Mononuclear cell (primary cell): ENCODE measurements at regions not wholly inside any gene's neighbourhood (a gene's known extent, or its start where the extent isn't known, plus 50 kb on each side); places are given as distances from the start of the nearest gene placed in this dataset.

Experiments used
- H3K27me3 ChIP-seq: 2 replicates; pipeline ENCODE4 v1.6.0; 2011; ENCODE audit warnings: low read length, control low read depth; ENCODE audit not compliant: insufficient read depth
- H3K4me1 ChIP-seq: 2 replicates; pipeline ENCODE4 v1.5.1; 2011; ENCODE audit warnings: mild to moderate bottlenecking, low read length, control low read depth; ENCODE audit not compliant: insufficient read depth
- H3K4me3 ChIP-seq: 2 replicates; pipeline ENCODE4 v1.5.1; 2011; ENCODE audit warnings: mild to moderate bottlenecking, low read length, moderate library complexity
- H3K9me3 ChIP-seq: 2 replicates; pipeline ENCODE4 v1.5.1; 2011; ENCODE audit warnings: low read depth, mild to moderate bottlenecking, control low read depth, low read length

DNA sequence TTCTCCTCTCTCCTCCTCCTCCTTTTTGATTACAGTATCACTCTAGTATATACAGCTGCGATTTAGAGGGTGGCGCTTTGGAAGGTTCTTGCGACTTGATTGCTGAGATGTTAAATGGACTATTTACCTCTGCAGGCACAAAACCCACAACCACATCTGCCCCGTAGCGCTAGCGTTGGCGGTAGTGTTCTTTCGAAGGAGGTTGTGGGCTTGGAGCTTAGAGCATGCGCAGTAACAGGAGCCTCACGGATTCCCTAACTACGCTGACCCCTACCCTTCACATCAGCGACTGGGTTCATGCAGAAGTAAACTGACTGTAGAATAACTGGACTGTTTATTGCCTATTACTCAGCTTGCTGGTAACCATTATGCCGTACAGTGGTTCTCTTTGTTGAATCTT is 58.0 kb downstream of the CGGBP1 start:
- H3K4me3 ChIP-seq = no peak overlapping the region
- no peaks in the 10 kb centered on the region for H3K27me3 ChIP-seq
- H3K4me1 ChIP-seq = peaks cover 18% of the 10 kb centered on the region
- H3K9me3 ChIP-seq = no peaks in the 10 kb centered on the region

- H3K4me3 ChIP-seq = no peak overlapping the region
- H3K9me3 ChIP-seq = no peaks in the 10 kb centered on the region
- H3K4me1 ChIP-seq = peaks cover 18% of the 10 kb centered on the region
- H3K27me3 ChIP-seq = no peaks in the 10 kb centered on the region
Measured at GRCh38 chr3:87997966-87998365, 60.8 kb downstream of the CGGBP1 start.

GRCh38 chr3:87997298-87997697 is 61.5 kb downstream of the CGGBP1 start:
- H3K27me3 ChIP-seq = no peaks in the 10 kb centered on the region
- H3K4me3 ChIP-seq = no peak overlapping the region
- H3K9me3 ChIP-seq = no peaks in the 10 kb centered on the region
- peaks cover 18% of the 10 kb centered on the region for H3K4me1 ChIP-seq

- H3K9me3 ChIP-seq = no peaks in the 10 kb centered on the region
- H3K4me3 ChIP-seq = no peak overlapping the region
- no peaks in the 10 kb centered on the region for H3K27me3 ChIP-seq
- peaks cover 18% of the 10 kb centered on the region for H3K4me1 ChIP-seq
Measured at GRCh38 chr3:87996882-87997281, 61.9 kb downstream of the CGGBP1 start.

DNA sequence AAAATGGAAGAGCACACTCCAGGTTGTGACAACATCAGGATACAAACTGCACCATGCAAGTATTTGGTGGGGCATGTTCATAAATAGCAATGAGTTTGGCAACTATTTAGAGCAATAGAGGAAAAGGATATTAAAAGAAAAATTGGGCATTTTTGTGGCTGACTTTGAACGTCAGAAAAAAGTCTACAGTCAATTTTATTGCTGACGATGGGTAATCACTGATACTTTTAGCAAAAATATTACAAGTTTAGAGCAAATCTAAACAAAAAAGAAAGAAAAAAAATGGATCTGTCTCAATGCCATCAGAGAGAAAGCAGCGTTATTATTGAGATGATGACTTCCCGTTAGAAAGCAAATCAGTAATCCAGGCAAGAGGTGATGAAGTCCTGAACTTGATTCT is 65.2 kb downstream of the CGGBP1 start:
- peaks cover 12% of the 10 kb centered on the region for H3K4me1 ChIP-seq
- no peaks in the 10 kb centered on the region for H3K27me3 ChIP-seq
- H3K9me3 ChIP-seq = no peaks in the 10 kb centered on the region
- no peak overlapping the region for H3K4me3 ChIP-seq

GRCh38 chr3:87987952-87988351 is 70.9 kb downstream of the CGGBP1 start:
- no peaks in the 10 kb centered on the region for H3K4me1 ChIP-seq
- no peaks in the 10 kb centered on the region for H3K27me3 ChIP-seq
- H3K4me3 ChIP-seq = no peak overlapping the region
- no peaks in the 10 kb centered on the region for H3K9me3 ChIP-seq

GRCh38 chr3:87982421-87982820 is 76.4 kb downstream of the CGGBP1 start:
- H3K27me3 ChIP-seq = no peaks in the 10 kb centered on the region
- H3K4me1 ChIP-seq = no peaks in the 10 kb centered on the region
- no peaks in the 10 kb centered on the region for H3K9me3 ChIP-seq
- H3K4me3 ChIP-seq = no peak overlapping the region

DNA sequence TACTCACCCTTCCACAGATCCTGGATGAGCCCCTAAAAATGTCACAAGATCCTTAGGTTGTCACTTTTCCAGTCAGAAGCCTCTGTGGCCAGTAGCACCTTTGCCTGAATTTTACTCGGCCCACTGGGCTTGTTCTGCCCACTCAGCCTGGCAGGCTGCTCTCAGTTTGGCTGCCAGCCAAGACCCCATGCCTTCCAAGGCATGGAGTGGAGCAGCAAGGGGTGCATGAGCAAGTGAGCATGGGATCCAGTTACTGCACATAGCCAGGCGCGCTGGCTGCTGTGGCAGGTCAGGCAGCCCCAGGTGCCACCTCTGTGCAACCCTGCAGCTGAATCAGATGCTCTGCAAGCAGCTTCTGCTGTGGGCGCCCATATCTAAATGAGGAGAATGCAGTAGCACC is 79.3 kb downstream of the CGGBP1 start:
- no peak overlapping the region for H3K4me3 ChIP-seq
- no peaks in the 10 kb centered on the region for H3K4me1 ChIP-seq
- H3K27me3 ChIP-seq = no peaks in the 10 kb centered on the region
- H3K9me3 ChIP-seq = no peaks in the 10 kb centered on the region

DNA sequence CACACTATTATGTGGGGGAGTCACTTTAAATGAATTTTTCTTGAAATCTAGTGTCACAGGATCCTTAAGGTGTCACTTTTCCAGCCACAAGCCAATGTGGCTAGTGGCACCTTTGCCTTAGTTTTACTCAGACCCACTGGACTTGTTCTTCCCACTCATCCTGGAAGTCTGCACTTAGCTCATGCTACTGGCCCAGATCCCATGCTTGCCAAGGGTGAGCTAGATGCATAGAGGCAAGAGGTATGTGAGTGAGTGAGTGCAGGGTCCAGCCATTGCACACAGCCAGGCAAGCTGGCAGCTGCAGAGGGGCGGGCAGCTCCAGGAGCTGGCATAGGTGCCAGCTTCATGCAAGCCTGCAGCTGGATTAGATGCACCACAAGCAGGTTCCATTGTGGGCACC is 81.0 kb downstream of the CGGBP1 start:
- Histone ChIP-seq H3K4me3 (no peak overlapping the region), H3K27me3 (no peaks in the 10 kb centered on the region), H3K4me1 (no peaks in the 10 kb centered on the region), H3K9me3 (no peaks in the 10 kb centered on the region)

DNA sequence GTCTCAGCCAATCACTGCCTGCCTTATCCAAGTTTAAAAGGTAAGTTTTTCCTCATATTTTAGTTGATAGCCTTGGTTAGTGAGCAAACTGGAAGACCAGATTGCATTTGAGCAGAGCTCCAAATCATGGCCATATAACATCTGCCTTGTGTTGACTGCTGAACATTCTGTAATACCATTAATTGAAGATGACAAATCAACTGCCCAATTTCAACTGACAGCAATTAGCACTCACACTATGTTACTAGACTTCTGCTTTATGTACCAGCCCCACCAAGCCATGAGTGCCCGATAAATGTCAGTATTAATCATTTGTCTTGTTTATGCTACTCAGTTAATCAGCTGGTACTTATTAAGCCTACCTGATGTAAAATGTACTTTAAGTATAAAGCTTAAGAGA is 83.1 kb downstream of the CGGBP1 start:
- no peak overlapping the region for H3K4me3 ChIP-seq
- H3K27me3 ChIP-seq = no peaks in the 10 kb centered on the region
- no peaks in the 10 kb centered on the region for H3K9me3 ChIP-seq

DNA sequence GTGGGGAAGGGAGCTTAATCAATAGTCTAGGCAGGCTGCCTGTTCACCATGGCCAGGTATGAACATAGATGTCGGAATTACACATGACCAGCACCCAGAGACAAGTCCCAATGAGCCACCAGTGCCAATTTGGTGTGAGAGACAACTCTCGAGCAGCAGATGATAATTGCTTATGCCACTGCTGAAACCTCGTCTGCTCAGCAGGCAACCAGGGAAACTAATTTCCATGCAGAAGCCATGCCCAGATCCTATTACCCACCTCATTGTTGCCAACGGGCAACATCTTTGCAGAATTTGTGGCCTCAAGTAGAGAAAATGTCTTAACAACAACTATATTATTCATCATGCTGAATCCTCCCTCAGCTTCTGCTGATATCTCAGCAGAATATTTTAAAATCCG is 84.9 kb downstream of the CGGBP1 start:
- Histone ChIP-seq H3K9me3 (no peaks in the 10 kb centered on the region), H3K4me1 (no peaks in the 10 kb centered on the region), H3K4me3 (no peak overlapping the region), H3K27me3 (no peaks in the 10 kb centered on the region)

More for the DNA sequence above, 83.1 kb downstream of the CGGBP1 start:
- no peaks in the 10 kb centered on the region for H3K4me1 ChIP-seq

GRCh38 chr3:87969620-87970019 is 89.2 kb downstream of the CGGBP1 start:
- no peak overlapping the region for H3K4me3 ChIP-seq
- H3K9me3 ChIP-seq = no peaks in the 10 kb centered on the region
- no peaks in the 10 kb centered on the region for H3K27me3 ChIP-seq
- no peaks in the 10 kb centered on the region for H3K4me1 ChIP-seq

DNA sequence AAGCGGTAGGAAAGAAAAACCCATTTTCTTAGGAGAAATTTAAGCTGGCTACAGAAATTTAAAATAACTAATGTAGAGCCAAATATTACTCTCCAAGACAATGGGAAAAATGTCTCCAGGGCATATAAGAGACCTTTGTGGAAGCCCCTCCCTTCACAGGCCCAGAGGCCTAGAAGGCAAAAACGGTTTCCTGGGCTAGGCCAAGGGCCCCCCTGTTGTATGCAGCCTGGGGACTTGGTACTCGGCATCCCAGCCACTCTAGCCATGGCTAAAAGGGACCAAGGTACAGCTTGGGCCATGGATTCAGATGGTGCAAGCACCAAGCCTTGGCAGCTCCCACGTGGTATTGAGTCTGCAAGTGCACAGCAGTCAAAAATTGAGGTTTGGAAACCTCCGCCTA is 90.1 kb downstream of the CGGBP1 start:
- Histone ChIP-seq H3K27me3 (no peaks in the 10 kb centered on the region), H3K4me3 (no peak overlapping the region)

GRCh38 chr3:87958289-87958688 is 100.5 kb downstream of the CGGBP1 start:
- no peaks in the 10 kb centered on the region for H3K27me3 ChIP-seq
- no peak overlapping the region for H3K4me3 ChIP-seq
- no peaks in the 10 kb centered on the region for H3K9me3 ChIP-seq
- no peaks in the 10 kb centered on the region for H3K4me1 ChIP-seq

More for the DNA sequence above, 90.1 kb downstream of the CGGBP1 start:
- Histone ChIP-seq H3K9me3 (no peaks in the 10 kb centered on the region), H3K4me1 (no peaks in the 10 kb centered on the region)

GRCh38 chr3:87957575-87957974 is 101.2 kb downstream of the CGGBP1 start:
- H3K27me3 ChIP-seq = no peaks in the 10 kb centered on the region
- no peaks in the 10 kb centered on the region for H3K9me3 ChIP-seq
- H3K4me1 ChIP-seq = no peaks in the 10 kb centered on the region
- no peak overlapping the region for H3K4me3 ChIP-seq

- Histone ChIP-seq H3K27me3 (no peaks in the 10 kb centered on the region), H3K9me3 (no peaks in the 10 kb centered on the region), H3K4me3 (no peak overlapping the region), H3K4me1 (no peaks in the 10 kb centered on the region)
Measured at GRCh38 chr3:87949879-87950208, 109.0 kb downstream of the CGGBP1 start.
